MG63 (cell line): ENCODE measurements at regions not wholly inside any gene's neighbourhood (a gene's known extent, or its start where the extent isn't known, plus 50 kb on each side); places are given as distances from the start of the nearest gene placed in this dataset.

Experiments used
- DNase-seq: peaks from one replicate; pipeline ENCODE4 v3.0.0-alpha.2; 2020
- H3K27me3 ChIP-seq: fragments of 250-450 bp; sonication (Bioruptor Pico); 2 replicates; pipeline ENCODE4 v1.5.1; 2020; ENCODE audit warnings: mild to moderate bottlenecking, moderate library complexity
- H3K36me3 ChIP-seq: fragments of 250-450 bp; sonication (Bioruptor Pico); 2 replicates; pipeline ENCODE4 v1.5.1; 2020; ENCODE audit warnings: mild to moderate bottlenecking, moderate library complexity
- H3K4me3 ChIP-seq: fragments of 250-450 bp; sonication (Bioruptor Pico); 2 replicates; pipeline ENCODE4 v1.5.1; 2020; ENCODE audit warnings: mild to moderate bottlenecking, moderate library complexity
- H3K9me3 ChIP-seq: fragments of 250-450 bp; sonication (Bioruptor Pico); 2 replicates; pipeline ENCODE4 v1.5.1; 2020; ENCODE audit warnings: mild to moderate bottlenecking, moderate library complexity

GRCh38 chr6:26299286-26300042, 65.5 kb upstream of the BTN3A2 start:
- peak; percentile 23 for DNase-seq
- Histone ChIP-seq H3K27me3 (no peaks in the 10 kb centered on the region), H3K36me3 (no peaks in the 10 kb centered on the region), H3K9me3 (no peaks in the 10 kb centered on the region; the same call in 1 of the 2 replicates), H3K4me3 (peak overlapping the region; percentile 51)

- DNase-seq = no peak
- Histone ChIP-seq H3K27me3 (no peaks in the 10 kb centered on the region), H3K9me3 (no peaks in the 10 kb centered on the region; the same call in 1 of the 2 replicates), H3K36me3 (no peaks in the 10 kb centered on the region), H3K4me3 (no peak overlapping the region)
Measured at GRCh38 chr6:26300043-26300331, 65.0 kb upstream of the BTN3A2 start.

GRCh38 chr6:26300359-26300758, 64.6 kb upstream of the BTN3A2 start:
- DNase-seq = no peak
- no peak overlapping the region for H3K4me3 ChIP-seq
- no peaks in the 10 kb centered on the region for H3K27me3 ChIP-seq
- no peaks in the 10 kb centered on the region for H3K36me3 ChIP-seq
- no peaks in the 10 kb centered on the region; the same call in 1 of the 2 replicates for H3K9me3 ChIP-seq

DNA sequence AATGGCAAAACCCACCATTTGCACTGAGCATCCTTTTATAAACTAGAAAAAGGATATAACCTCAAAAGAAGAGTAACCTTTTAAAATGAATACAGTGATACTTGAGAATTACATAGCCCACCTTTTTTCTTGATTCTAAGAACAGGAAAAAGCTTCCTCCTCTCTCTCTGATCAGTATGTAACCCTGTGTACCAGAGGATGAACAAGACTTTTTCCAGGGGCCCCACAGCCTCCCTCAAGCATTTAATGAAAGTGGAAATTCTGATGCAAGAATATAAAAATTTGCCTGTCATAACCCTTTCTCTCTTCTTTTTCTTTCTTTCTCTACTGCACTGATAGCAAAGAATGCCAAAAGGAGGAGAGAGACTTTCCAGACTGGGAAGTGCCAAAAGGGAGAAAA, 64.2 kb upstream of the BTN3A2 start:
- DNase-seq = no peak
- H3K36me3 ChIP-seq = no peaks in the 10 kb centered on the region

GRCh38 chr6:26301638-26302037, 63.4 kb upstream of the BTN3A2 start:
- H3K36me3 ChIP-seq = no peaks in the 10 kb centered on the region
- no peak overlapping the region for H3K4me3 ChIP-seq
- DNase-seq = no peak
- no peaks in the 10 kb centered on the region for H3K27me3 ChIP-seq
- no peaks in the 10 kb centered on the region for H3K9me3 ChIP-seq

More for the DNA sequence above, 64.2 kb upstream of the BTN3A2 start:
- H3K4me3 ChIP-seq = no peak overlapping the region
- H3K27me3 ChIP-seq = no peaks in the 10 kb centered on the region
- H3K9me3 ChIP-seq = no peaks in the 10 kb centered on the region; the same call in 1 of the 2 replicates

GRCh38 chr6:26302941-26303559, 61.9 kb upstream of the BTN3A2 start:
- Histone ChIP-seq H3K36me3 (no peaks in the 10 kb centered on the region), H3K9me3 (no peaks in the 10 kb centered on the region)

DNA sequence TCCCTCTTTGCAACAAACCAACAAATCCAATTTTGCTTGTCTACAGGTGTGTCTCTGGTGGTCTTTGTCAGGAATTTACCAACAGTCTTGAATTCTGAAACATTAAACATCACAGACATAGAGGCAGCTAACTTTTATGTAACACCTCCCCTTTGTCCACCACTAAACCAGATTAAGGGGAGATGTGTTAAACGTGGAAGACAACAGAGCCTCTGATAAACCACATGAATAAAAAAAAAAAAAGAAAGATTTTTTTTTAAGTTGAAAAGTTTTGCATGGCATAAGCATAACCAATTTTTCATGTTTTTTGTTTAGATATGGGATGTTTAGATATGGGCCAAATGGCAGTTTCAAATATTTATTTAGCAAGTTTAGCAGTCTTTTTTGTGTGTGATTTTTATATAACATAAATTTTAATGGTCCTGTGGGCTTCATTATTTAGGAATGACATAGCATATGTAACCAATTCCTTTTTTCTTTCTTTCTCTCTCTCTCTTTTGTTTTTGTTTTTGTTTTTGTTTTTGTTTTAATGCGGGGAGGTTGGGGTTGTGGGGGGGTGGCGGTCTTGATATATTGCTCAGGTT, 60.7 kb upstream of the BTN3A2 start:
- DNase-seq = no peak
- Histone ChIP-seq H3K4me3 (peak overlapping the region; percentile 53), H3K27me3 (no peaks in the 10 kb centered on the region), H3K9me3 (no peaks in the 10 kb centered on the region), H3K36me3 (no peaks in the 10 kb centered on the region)

More at GRCh38 chr6:26302941-26303559, 61.9 kb upstream of the BTN3A2 start:
- DNase-seq = no peak
- Histone ChIP-seq H3K27me3 (no peaks in the 10 kb centered on the region), H3K4me3 (no peak overlapping the region)

DNA sequence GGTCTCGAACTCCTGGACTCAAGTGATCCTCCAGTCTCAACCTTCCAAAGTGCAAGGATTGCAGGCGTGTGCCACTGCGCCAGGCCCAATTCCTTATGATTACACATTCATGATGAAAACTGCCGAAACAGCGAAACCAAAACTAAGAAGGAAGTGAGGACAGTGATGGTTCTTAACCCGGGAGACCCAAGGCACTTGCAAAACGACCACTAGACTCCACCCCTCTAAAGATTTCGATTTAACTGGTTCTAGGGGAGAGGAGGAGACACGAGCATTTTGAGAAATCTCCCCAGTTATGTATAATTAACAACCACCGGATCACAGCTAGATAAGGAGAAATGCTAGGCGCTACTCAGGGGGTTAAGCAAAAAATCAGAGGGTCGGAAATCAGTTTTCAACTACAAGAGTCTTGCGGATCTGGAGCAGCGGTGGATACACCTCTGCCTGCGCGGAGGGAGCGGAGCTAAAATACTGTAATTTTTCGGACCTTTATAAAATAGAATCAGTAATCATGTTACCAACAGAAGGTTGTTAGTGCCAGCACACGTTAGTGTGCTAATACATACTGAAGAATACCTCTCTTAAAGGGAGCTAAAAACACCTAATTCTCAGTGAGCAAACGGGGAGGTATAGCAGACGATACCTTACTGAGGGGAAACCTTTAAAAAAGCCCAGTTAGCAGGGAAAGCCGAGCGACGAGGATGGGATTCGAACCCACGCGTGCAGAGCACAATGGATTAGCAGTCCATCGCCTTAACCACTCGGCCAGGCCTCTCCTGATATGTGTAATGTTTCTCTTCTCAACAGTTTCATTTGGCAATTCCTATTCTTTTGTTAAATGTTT, 60.0 kb upstream of the BTN3A2 start:
- peak; percentile 72 for DNase-seq
- no peaks in the 10 kb centered on the region for H3K27me3 ChIP-seq
- peak overlapping the region; percentile 53 for H3K4me3 ChIP-seq
- no peaks in the 10 kb centered on the region for H3K9me3 ChIP-seq
- no peaks in the 10 kb centered on the region for H3K36me3 ChIP-seq

DNA sequence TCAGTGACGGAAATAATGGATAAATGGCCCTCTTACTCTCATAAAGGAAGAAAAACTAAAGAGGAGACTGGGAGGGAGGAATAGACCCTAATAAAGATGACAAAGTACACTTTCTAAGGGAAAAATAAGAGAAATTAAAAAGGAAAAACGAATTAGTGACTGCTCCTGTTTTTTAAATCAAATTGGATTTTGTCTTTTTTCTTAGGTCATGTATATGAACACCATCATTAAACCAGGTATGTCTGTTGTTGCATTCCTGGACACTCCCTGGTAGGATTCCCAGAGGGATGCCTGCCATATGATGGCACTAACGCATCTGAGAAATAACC, 59.4 kb upstream of the BTN3A2 start:
- Histone ChIP-seq H3K27me3 (no peaks in the 10 kb centered on the region), H3K4me3 (peak overlapping the region; percentile 53), H3K9me3 (no peaks in the 10 kb centered on the region), H3K36me3 (no peaks in the 10 kb centered on the region)
- no peak for DNase-seq

GRCh38 chr6:26306232-26306631, 58.8 kb upstream of the BTN3A2 start:
- Histone ChIP-seq H3K9me3 (no peaks in the 10 kb centered on the region), H3K4me3 (no peak overlapping the region), H3K36me3 (no peaks in the 10 kb centered on the region), H3K27me3 (no peaks in the 10 kb centered on the region)
- DNase-seq = no peak

GRCh38 chr6:26307850-26308249, 57.1 kb upstream of the BTN3A2 start:
- Histone ChIP-seq H3K27me3 (no peaks in the 10 kb centered on the region), H3K4me3 (no peak overlapping the region), H3K9me3 (no peaks in the 10 kb centered on the region), H3K36me3 (no peaks in the 10 kb centered on the region)
- no peak for DNase-seq

DNA sequence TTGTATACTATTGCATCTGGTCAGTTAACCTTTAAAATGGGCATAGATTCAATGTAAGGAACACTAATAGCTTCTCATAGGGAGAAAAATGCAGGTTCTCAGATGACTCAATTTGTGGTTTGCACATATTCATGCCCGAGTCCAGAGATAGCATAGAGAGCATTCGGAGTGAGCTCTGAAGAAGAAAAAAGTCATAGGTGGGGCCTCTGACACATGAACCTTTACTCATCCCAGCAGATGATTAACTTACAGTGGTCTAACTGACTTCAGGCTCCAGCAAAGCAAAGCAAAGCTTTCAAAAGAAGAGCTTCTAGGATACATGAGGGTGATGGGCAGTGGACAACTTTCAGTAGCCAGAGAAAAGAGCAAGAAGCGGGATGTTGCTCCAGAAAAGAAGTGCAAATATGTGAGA, 55.3 kb upstream of the BTN3A2 start:
- H3K36me3 ChIP-seq = no peaks in the 10 kb centered on the region
- H3K4me3 ChIP-seq = no peak overlapping the region
- no peak for DNase-seq
- no peaks in the 10 kb centered on the region for H3K27me3 ChIP-seq
- no peaks in the 10 kb centered on the region for H3K9me3 ChIP-seq

DNA sequence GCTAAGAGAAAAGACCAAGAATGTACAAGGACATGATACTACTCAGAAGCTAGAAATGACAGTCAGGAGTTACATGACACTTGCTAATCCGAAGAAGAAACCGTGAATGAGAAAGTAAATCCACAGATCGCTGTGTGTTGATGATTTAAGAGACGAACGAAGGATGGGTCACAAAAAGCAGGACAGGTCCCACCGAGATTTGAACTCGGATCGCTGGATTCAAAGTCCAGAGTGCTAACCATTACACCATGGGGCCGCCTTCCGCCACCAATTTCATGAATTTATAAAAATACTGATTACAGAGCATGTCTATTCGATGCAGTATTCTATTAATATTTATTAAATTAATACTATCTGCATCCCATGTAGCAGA, 54.0 kb upstream of the BTN3A2 start:
- Histone ChIP-seq H3K9me3 (no peaks in the 10 kb centered on the region), H3K27me3 (no peaks in the 10 kb centered on the region), H3K36me3 (no peaks in the 10 kb centered on the region), H3K4me3 (peak overlapping the region; percentile 62)
- DNase-seq = no peak

- no peak for DNase-seq
- H3K27me3 ChIP-seq = no peaks in the 10 kb centered on the region
Measured at GRCh38 chr6:26311385-26312095, 53.5 kb upstream of the BTN3A2 start.

DNA sequence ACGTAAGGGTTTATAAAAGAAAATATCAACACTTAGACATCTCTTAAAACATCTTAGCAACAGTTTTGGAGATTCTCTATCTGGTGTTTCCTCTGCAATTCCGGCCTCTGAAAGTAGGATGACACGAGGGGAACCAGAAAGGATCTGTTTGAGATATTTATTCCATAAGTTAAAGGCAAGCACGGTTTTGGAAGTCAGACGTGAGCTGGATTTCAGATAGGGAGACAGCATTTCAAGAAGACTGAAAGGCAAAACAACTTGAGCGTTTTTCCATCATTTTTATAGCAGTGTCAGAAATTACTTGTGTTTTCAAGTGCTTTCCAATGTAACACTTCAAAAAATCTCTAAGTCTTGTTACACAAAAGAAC, 52.9 kb upstream of the BTN3A2 start:
- Histone ChIP-seq H3K9me3 (no peaks in the 10 kb centered on the region), H3K4me3 (peak overlapping the region; percentile 62), H3K36me3 (no peaks in the 10 kb centered on the region), H3K27me3 (no peaks in the 10 kb centered on the region)
- no peak for DNase-seq

More at GRCh38 chr6:26311385-26312095, 53.5 kb upstream of the BTN3A2 start:
- H3K9me3 ChIP-seq = no peaks in the 10 kb centered on the region
- no peaks in the 10 kb centered on the region for H3K36me3 ChIP-seq
- peak overlapping the region; percentile 62 for H3K4me3 ChIP-seq

GRCh38 chr6:26312501-26313397, 52.2 kb upstream of the BTN3A2 start:
- no peaks in the 10 kb centered on the region for H3K36me3 ChIP-seq
- DNase-seq = peak; percentile 64
- peak overlapping the region; percentile 62 for H3K4me3 ChIP-seq
- no peaks in the 10 kb centered on the region for H3K27me3 ChIP-seq
- no peaks in the 10 kb centered on the region for H3K9me3 ChIP-seq
